Right cardiac atrium (tissue), 5 donors: ENCODE measurements at regions not wholly inside any gene's neighbourhood (a gene's known extent, or its start where the extent isn't known, plus 50 kb on each side); places are given as distances from the start of the nearest gene placed in this dataset.

ENCODE experiments used
- ATAC-seq, 2 donors: fragments of 200-7000 bp; cut with Tn5 transposase; one replicate each; pipeline versions ENCODE4 v1.8.0 to v1.9.1; 2020; ENCODE audit warnings: moderate library complexity in 2 of 2, mild to moderate bottlenecking in 1 of 2
- DNase-seq, 3 donors: peaks; one replicate each; pipeline ENCODE4 v3.0.0-alpha.2; 2020
- H3K27ac ChIP-seq: one replicate; pipeline ENCODE4 v1.5.1; 2013; ENCODE audit warnings: mild to moderate bottlenecking, low read length, control low read depth, moderate library complexity
- H3K27me3 ChIP-seq: one replicate; pipeline ENCODE4 v1.6.1; 2013; ENCODE audit not compliant: control insufficient read depth, insufficient read depth
- H3K4me1 ChIP-seq: one replicate; pipeline ENCODE4 v1.6.1; 2013; ENCODE audit warnings: low read length; ENCODE audit not compliant: control insufficient read depth, insufficient read depth
- H3K4me3 ChIP-seq: one replicate; pipeline ENCODE4 v1.5.1; 2013; ENCODE audit warnings: low read length, control low read depth
- H3K9me3 ChIP-seq: one replicate; pipeline ENCODE4 v1.6.1; 2013; ENCODE audit warnings: low read length; ENCODE audit not compliant: control insufficient read depth
- WGBS: extraction: QIAGEN DNeasy Blood & Tissue Kit; methylation state at CpG from one replicate; pipeline ENCODE4 v1.1.7; 2013; 5-methylcytosine and 5-hydroxymethylcytosine counted together
- intact Hi-C, 4 donors: fragments of 100-400 bp; cut with DNase I; formaldehyde crosslinking; loops; one replicate each; pipeline versions ENCODE4 v1.11.0 to v1.14.0; 2022 to 2023
- donor health status: healthy with polysubstance abuse.
- donor health status: DM: no; HTN: yes; CAD: no.
- donor health status: DM: no; HTN: no; CAD: no.
- donor health status: DM: no; HTN: yes; CAD: no; lungs with severe emphysema.
- donor health status: DM: yes; HTN: yes; CAD: no.

- H3K4me1 ChIP-seq = no peaks in the 10 kb centered on the region
- no peak for ATAC-seq
- no peak overlapping the region for H3K4me3 ChIP-seq
- intact Hi-C loops = no loop called here
- 88% methylated on average over 1 of the region's 1 CpG for WGBS
- DNase-seq = no peak
- no peaks in the 10 kb centered on the region for H3K27me3 ChIP-seq
- H3K27ac ChIP-seq = no peak overlapping the region
- no peaks in the 10 kb centered on the region for H3K9me3 ChIP-seq
Measured at GRCh38 chr4:127165971-127166370, 466.8 kb upstream of the INTU start.

GRCh38 chr4:127174201-127174600 is 458.6 kb upstream of the INTU start:
- no peak for ATAC-seq
- intact Hi-C loops = no loop called here
- WGBS = 96% methylated on average over 1 of the region's 1 CpG
- no peaks in the 10 kb centered on the region for H3K4me1 ChIP-seq
- no peak overlapping the region for H3K27ac ChIP-seq
- H3K9me3 ChIP-seq = no peaks in the 10 kb centered on the region
- no peaks in the 10 kb centered on the region for H3K27me3 ChIP-seq
- H3K4me3 ChIP-seq = no peak overlapping the region
- no peak for DNase-seq

GRCh38 chr4:127174616-127175015 is 458.1 kb upstream of the INTU start:
- no peaks in the 10 kb centered on the region for H3K9me3 ChIP-seq
- DNase-seq = no peak
- H3K4me3 ChIP-seq = no peak overlapping the region
- 77% methylated on average over 2 of the region's 2 CpGs for WGBS
- no peak overlapping the region for H3K27ac ChIP-seq
- ATAC-seq = no peak
- no peaks in the 10 kb centered on the region for H3K27me3 ChIP-seq
- no peaks in the 10 kb centered on the region for H3K4me1 ChIP-seq
- intact Hi-C loops = no loop called here

GRCh38 chr4:127179256-127180087 is 453.3 kb upstream of the INTU start:
- DNase-seq (no peak), ATAC-seq (no peak)
- 69% methylated on average over 2 of the region's 2 CpGs for WGBS

GRCh38 chr4:127181001-127181400 is 451.8 kb upstream of the INTU start:
- H3K27me3 ChIP-seq = no peaks in the 10 kb centered on the region
- no peak overlapping the region for H3K27ac ChIP-seq
- intact Hi-C loops = no loop called here
- H3K4me1 ChIP-seq = no peaks in the 10 kb centered on the region
- ATAC-seq (no peak), DNase-seq (no peak)
- H3K9me3 ChIP-seq = no peaks in the 10 kb centered on the region
- H3K4me3 ChIP-seq = no peak overlapping the region

More at GRCh38 chr4:127179256-127180087, 453.3 kb upstream of the INTU start:
- H3K9me3 ChIP-seq = no peaks in the 10 kb centered on the region
- intact Hi-C loops = no loop called here
- H3K4me3 ChIP-seq = no peak overlapping the region
- H3K4me1 ChIP-seq = no peaks in the 10 kb centered on the region
- H3K27me3 ChIP-seq = no peaks in the 10 kb centered on the region
- H3K27ac ChIP-seq = no peak overlapping the region

GRCh38 chr4:127182687-127183086 is 450.1 kb upstream of the INTU start:
- Histone ChIP-seq H3K27ac (no peak overlapping the region), H3K4me1 (no peaks in the 10 kb centered on the region), H3K4me3 (no peak overlapping the region), H3K27me3 (no peaks in the 10 kb centered on the region), H3K9me3 (no peaks in the 10 kb centered on the region)
- intact Hi-C loops = no loop called here
- 53% methylated on average over 1 of the region's 1 CpG for WGBS
- ATAC-seq = no peak
- DNase-seq = no peak

GRCh38 chr4:127188847-127189246 is 443.9 kb upstream of the INTU start:
- no peaks in the 10 kb centered on the region for H3K4me1 ChIP-seq
- 59% methylated on average over 1 of the region's 1 CpG for WGBS
- no peak overlapping the region for H3K27ac ChIP-seq
- H3K4me3 ChIP-seq = no peak overlapping the region
- ATAC-seq (no peak), DNase-seq (no peak)
- H3K27me3 ChIP-seq = no peaks in the 10 kb centered on the region
- intact Hi-C loops = no loop called here
- H3K9me3 ChIP-seq = no peaks in the 10 kb centered on the region

GRCh38 chr4:127194281-127194680 is 438.5 kb upstream of the INTU start:
- H3K4me1 ChIP-seq = no peaks in the 10 kb centered on the region
- WGBS = 96% methylated on average over 1 of the region's 1 CpG
- ATAC-seq = no peak
- H3K4me3 ChIP-seq = no peak overlapping the region
- intact Hi-C loops = no loop called here
- H3K27ac ChIP-seq = no peak overlapping the region
- H3K9me3 ChIP-seq = no peaks in the 10 kb centered on the region
- no peaks in the 10 kb centered on the region for H3K27me3 ChIP-seq
- DNase-seq = no peak

GRCh38 chr4:127196655-127197352 is 436.0 kb upstream of the INTU start:
- intact Hi-C loops = no loop called here

GRCh38 chr4:127203562-127204200 is 429.1 kb upstream of the INTU start:
- Histone ChIP-seq H3K4me1 (no peaks in the 10 kb centered on the region), H3K4me3 (no peak overlapping the region), H3K27ac (no peak overlapping the region), H3K27me3 (no peaks in the 10 kb centered on the region), H3K9me3 (no peaks in the 10 kb centered on the region)
- no peak for DNase-seq
- ATAC-seq = no peak
- 68% methylated on average over 3 of the region's 3 CpGs for WGBS
- intact Hi-C loops = no loop called here

More at GRCh38 chr4:127196655-127197352, 436.0 kb upstream of the INTU start:
- WGBS = 36% methylated on average over 7 of the region's 7 CpGs
- Histone ChIP-seq H3K4me3 (no peak overlapping the region), H3K27ac (no peak overlapping the region), H3K4me1 (no peaks in the 10 kb centered on the region), H3K9me3 (no peaks in the 10 kb centered on the region), H3K27me3 (no peaks in the 10 kb centered on the region)
- DNase-seq (peak; percentile 16 to 76 (median 41)), ATAC-seq (peak; percentile 52 to 77)

- H3K4me3 ChIP-seq = no peak overlapping the region
- no peaks in the 10 kb centered on the region for H3K9me3 ChIP-seq
- DNase-seq (no peak), ATAC-seq (no peak)
- H3K27ac ChIP-seq = no peak overlapping the region
- intact Hi-C loops = no loop called here
- no peaks in the 10 kb centered on the region for H3K27me3 ChIP-seq
- H3K4me1 ChIP-seq = no peaks in the 10 kb centered on the region
- 40% methylated on average over 3 of the region's 3 CpGs for WGBS
Measured at GRCh38 chr4:127204322-127204721, 428.4 kb upstream of the INTU start.
